ENCODE measurements at regions not wholly inside any gene's neighbourhood (a gene's known extent, or its start where the extent isn't known, plus 50 kb on each side); places are given as distances from the start of the nearest gene placed in this dataset.

- ChIA-PET CTCF (ENCODE audit: low intra/inter-chr PET ratio, low total read pairs) (no interaction called here), POLR2A (no interaction called here)
- 32% methylated on average over 3 of the region's 3 CpGs for WGBS (ENCODE audit: low lambda C conversion rate)
- DNase-seq (ENCODE audit: low spot score) (no peak), FAIRE-seq (no peak), ATAC-seq (no peak)
- TF ChIP-seq ZNF781 (CRISPR knock-in tag; IDR thresholded peaks at IDR 0.05; ENCODE audit: borderline replicate concordance, not compliant biosample characterization) (no peak), MXD4 (CRISPR knock-in tag; IDR thresholded peaks at IDR 0.05) (no peak), POGK (CRISPR knock-in tag; conservative IDR thresholded peaks at IDR 0.05) (no peak), BHLHE40 (IDR thresholded peaks at IDR 0.05; ENCODE audit: low read length) (no peak), FOXM1 (CRISPR knock-in tag; IDR thresholded peaks at IDR 0.05) (no peak), ZNF704 (CRISPR knock-in tag; IDR thresholded peaks at IDR 0.05; ENCODE audit: borderline replicate concordance) (no peak)
- no peak overlapping the region for H2AFZ ChIP-seq (ENCODE audit: low read length)
- H3K79me2 ChIP-seq (ENCODE audit: insufficient read depth, low read length): no peaks in the 10 kb centered on the region
- no TSS peak for BruUV-seq (replicated peaks)
- H3K27me3 ChIP-seq (ENCODE audit: control insufficient read depth in 1 of 2, insufficient read depth in 2 of 2, low read length in 2 of 2): no peaks in the 10 kb centered on the region
- H3K4me2 ChIP-seq (ENCODE audit: low read depth, low read length): no peak overlapping the region
- H3K4me1 ChIP-seq (ENCODE audit: insufficient read depth, low read length): no peaks in the 10 kb centered on the region
- no peak overlapping the region for H3K4me3 ChIP-seq (replicated peaks in 1 of 3; ENCODE audit: insufficient read depth in 1 of 3, low read depth in 2 of 3, low read length in 3 of 3)
- in situ Hi-C loops (cut with HindIII; ENCODE audit: extremely low pct_ligation_motif_present, low pct_unique_long_range_greater_than_20kb) (no loop called here), intact Hi-C loops (cut with micrococcal nuclease; ENCODE audit: unreplicated experiment) (no loop called here)
- H3K9me3 ChIP-seq (ENCODE audit: low read length): peaks cover 86% of the 10 kb centered on the region
- H3K36me3 ChIP-seq (replicated peaks in 1 of 2; ENCODE audit: control insufficient read depth in 1 of 2, insufficient read depth in 2 of 2, low read length in 2 of 2): no peaks in the 10 kb centered on the region
- H3K27ac ChIP-seq (ENCODE audit: extremely low read length, insufficient read depth, low read length): no peak overlapping the region
- no peak overlapping the region for H3K9ac ChIP-seq (ENCODE audit: insufficient read depth, low read depth, low read length)
- no peaks in the 10 kb centered on the region for H4K20me1 ChIP-seq (ENCODE audit: insufficient read depth, low read length)
Measured at GRCh38 chr15:46917721-46918252, 799.5 kb upstream of the SEMA6D start.
